ENCODE measurements at regions not wholly inside any gene's neighbourhood (a gene's known extent, or its start where the extent isn't known, plus 50 kb on each side); places are given as distances from the start of the nearest gene placed in this dataset.

GRCh38 chr5:133884569-133885311 is 83.7 kb downstream of the C5orf15 start:
- TF ChIP-seq CTCF (IDR thresholded peaks at IDR 0.05; ENCODE audit: insufficient read depth, low read length) (no peak), POLR2AphosphoS5 (IDR thresholded peaks at IDR 0.05; ENCODE audit: low read depth) (no peak)

All from HL-60 (cell line).